HG03460 (cell line): ENCODE measurements at regions not wholly inside any gene's neighbourhood (a gene's known extent, or its start where the extent isn't known, plus 50 kb on each side); places are given as distances from the start of the nearest gene placed in this dataset.
"Not testable (repeated sequence)": the region's sequence is repeated elsewhere in the genome, so short reads cannot be mapped to it uniquely, and the experiment has no call there.

Experiments
- ATAC-seq: cut with Tn5 transposase; IDR thresholded peaks from one replicate; pipeline ENCODE4 v1.9.1; 2021; ENCODE audit not compliant: unreplicated experiment

- no peak for ATAC-seq
Measured at GRCh38 chr3:194249323-194250097, 101.6 kb downstream of the CPN2 start.

- no peak for ATAC-seq
Measured at GRCh38 chr3:194250098-194251002, 100.8 kb downstream of the CPN2 start.

- no peak for ATAC-seq
Measured at GRCh38 chr3:194251007-194251406, 100.1 kb downstream of the CPN2 start.

GRCh38 chr3:194251461-194251860, 99.7 kb downstream of the CPN2 start:
- ATAC-seq, result no peak

- ATAC-seq, result no peak
Measured at GRCh38 chr3:194251891-194252560, 99.1 kb downstream of the CPN2 start.

GRCh38 chr3:194253270-194253669, 97.9 kb downstream of the CPN2 start:
- ATAC-seq, result no peak

- no peak for ATAC-seq
Measured at GRCh38 chr3:194254040-194254439, 97.1 kb downstream of the CPN2 start.

- ATAC-seq, result no peak
Measured at GRCh38 chr3:194255252-194256039, 95.7 kb downstream of the CPN2 start.

- ATAC-seq, result no peak
Measured at GRCh38 chr3:194256040-194256945, 94.8 kb downstream of the CPN2 start.

- ATAC-seq, result no peak
Measured at GRCh38 chr3:194257151-194257621, 93.9 kb downstream of the CPN2 start.

GRCh38 chr3:194257916-194258668, 93.0 kb downstream of the CPN2 start:
- no peak for ATAC-seq

- no peak for ATAC-seq
Measured at GRCh38 chr3:194259982-194260766, 91.0 kb downstream of the CPN2 start.

GRCh38 chr3:194261581-194262063, 89.5 kb downstream of the CPN2 start:
- no peak for ATAC-seq

- no peak for ATAC-seq
Measured at GRCh38 chr3:194262176-194262924, 88.8 kb downstream of the CPN2 start.

GRCh38 chr3:194262925-194263305, 88.2 kb downstream of the CPN2 start:
- ATAC-seq, result no peak

- not testable (repeated sequence) for ATAC-seq
Measured at GRCh38 chr3:194264631-194265504, 86.3 kb downstream of the CPN2 start.
